Tibial artery (tissue), 4 donors: ENCODE measurements at regions not wholly inside any gene's neighbourhood (a gene's known extent, or its start where the extent isn't known, plus 50 kb on each side); places are given as distances from the start of the nearest gene placed in this dataset.
"Not testable (repeated sequence)": the region's sequence is repeated elsewhere in the genome, so short reads cannot be mapped to it uniquely, and the experiment has no call there.

Experiments
- DNase-seq, 2 donors: peaks; one replicate each; pipeline ENCODE4 v3.0.0-alpha.2; 2019
- H3K27ac ChIP-seq, 2 donors: fragments of 200-600 bp; sonication (generic) in 1 of 2; 1 replicate in 1 of 2; 2 replicates in 1 of 2; pipeline ENCODE4 v1.5.1; 2018 to 2019; ENCODE audit warnings: mild to moderate bottlenecking in 1 of 2
- H3K27me3 ChIP-seq, 2 donors: fragments of 200-600 bp; sonication (generic) in 1 of 2; one replicate each; pipeline versions ENCODE4 v1.5.1 to v1.6.0; 2016 to 2019
- H3K36me3 ChIP-seq, 3 donors: fragments of 200-600 bp; sonication (generic) in 2 of 3; one replicate each; pipeline ENCODE4 v1.5.1; 2016 to 2019; ENCODE audit warnings: mild to moderate bottlenecking in 2 of 3
- H3K4me1 ChIP-seq, 4 donors: fragments of 200-600 bp; sonication (generic) in 2 of 4; 1 replicate in 3 of 4; 2 replicates in 1 of 4; pipeline ENCODE4 v1.5.1; 2016 to 2019
- H3K4me3 ChIP-seq, 2 donors: fragments of 200-600 bp; sonication (generic) in 1 of 2; 1 replicate in 1 of 2; 2 replicates in 1 of 2; pipeline ENCODE4 v1.5.1; 2018 to 2019; ENCODE audit warnings: mild to moderate bottlenecking in 2 of 2
- H3K9me3 ChIP-seq, 3 donors: fragments of 200-600 bp; sonication (generic) in 1 of 3; one replicate each; pipeline ENCODE4 v1.5.1; 2016 to 2019
- intact Hi-C: fragments of 100-400 bp; cut with DNase I; formaldehyde crosslinking; loops from one replicate; pipeline ENCODE4 v1.15.0; 2023; ENCODE audit warnings: low total_unique reads
- TF ChIP-seq, protein P1 (sequence below), 2 experiments: fragments of 200-600 bp in 1 of 2; fragments of 450-650 bp in 1 of 2; IDR thresholded peaks; one replicate each; pipeline ENCODE4 v1.5.1; 2017 to 2019; ENCODE audit warnings: antibody characterized with exemption in 2 of 2, mild to moderate bottlenecking in 1 of 2, moderate library complexity in 1 of 2

DNA sequence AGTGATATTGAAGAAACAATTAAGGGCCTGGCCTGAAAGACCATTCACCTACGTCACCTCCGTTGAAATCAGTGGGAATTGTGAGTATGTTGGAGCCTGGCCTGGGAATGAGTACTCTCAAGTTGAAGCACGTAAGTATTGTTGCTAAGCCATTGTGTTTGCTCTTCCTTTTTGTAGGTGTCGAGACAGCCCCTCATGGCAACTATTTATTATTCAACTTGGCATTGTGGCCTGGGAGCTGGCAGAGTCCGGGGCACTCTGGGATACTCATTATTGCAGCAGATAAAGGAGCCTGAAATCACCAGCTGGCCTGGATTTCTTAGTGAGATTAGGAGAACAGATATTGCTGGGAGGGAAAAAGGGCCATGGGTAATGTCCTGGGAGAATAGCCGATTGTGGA, 147.4 kb downstream of the C12orf75 start:
- Histone ChIP-seq H3K36me3 (no peaks in the 10 kb centered on the region), H3K27ac (no peak overlapping the region), H3K4me3 (no peak overlapping the region), H3K4me1 (no peaks in the 10 kb centered on the region), H3K27me3 (no peaks in the 10 kb centered on the region), H3K9me3 (no peaks in the 10 kb centered on the region)
- intact Hi-C loops = no loop called here
- no peak for DNase-seq
- TF ChIP-seq, protein P1, sequence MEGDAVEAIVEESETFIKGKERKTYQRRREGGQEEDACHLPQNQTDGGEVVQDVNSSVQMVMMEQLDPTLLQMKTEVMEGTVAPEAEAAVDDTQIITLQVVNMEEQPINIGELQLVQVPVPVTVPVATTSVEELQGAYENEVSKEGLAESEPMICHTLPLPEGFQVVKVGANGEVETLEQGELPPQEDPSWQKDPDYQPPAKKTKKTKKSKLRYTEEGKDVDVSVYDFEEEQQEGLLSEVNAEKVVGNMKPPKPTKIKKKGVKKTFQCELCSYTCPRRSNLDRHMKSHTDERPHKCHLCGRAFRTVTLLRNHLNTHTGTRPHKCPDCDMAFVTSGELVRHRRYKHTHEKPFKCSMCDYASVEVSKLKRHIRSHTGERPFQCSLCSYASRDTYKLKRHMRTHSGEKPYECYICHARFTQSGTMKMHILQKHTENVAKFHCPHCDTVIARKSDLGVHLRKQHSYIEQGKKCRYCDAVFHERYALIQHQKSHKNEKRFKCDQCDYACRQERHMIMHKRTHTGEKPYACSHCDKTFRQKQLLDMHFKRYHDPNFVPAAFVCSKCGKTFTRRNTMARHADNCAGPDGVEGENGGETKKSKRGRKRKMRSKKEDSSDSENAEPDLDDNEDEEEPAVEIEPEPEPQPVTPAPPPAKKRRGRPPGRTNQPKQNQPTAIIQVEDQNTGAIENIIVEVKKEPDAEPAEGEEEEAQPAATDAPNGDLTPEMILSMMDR (IDR thresholded peaks at IDR 0.05) = no peak

DNA sequence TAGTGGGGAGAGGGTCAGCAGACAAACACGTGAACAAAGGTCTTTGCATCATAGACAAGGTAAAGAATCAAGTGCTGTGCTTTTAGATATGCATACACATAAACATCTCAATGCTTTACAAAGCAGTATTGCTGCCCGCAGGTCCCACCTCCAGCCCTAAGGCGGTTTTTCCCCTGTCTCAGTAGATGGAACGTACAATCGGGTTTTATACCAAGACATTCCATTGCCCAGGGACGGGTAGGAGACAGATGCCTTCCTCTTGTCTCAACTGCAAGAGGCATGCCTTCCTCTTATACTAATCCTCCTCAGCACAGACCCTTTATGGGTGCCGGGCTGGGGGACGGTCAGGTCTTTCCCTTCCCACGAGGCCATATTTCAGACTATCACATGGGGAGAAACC, 148.3 kb downstream of the C12orf75 start:
- H3K4me3 ChIP-seq, DNase-seq, H3K27me3 ChIP-seq, H3K36me3 ChIP-seq, H3K9me3 ChIP-seq, H3K27ac ChIP-seq, intact Hi-C loops, H3K4me1 ChIP-seq: not testable (repeated sequence)

GRCh38 chr12:105479710-105480109, 149.2 kb downstream of the C12orf75 start:
- Histone ChIP-seq H3K27me3 (no peaks in the 10 kb centered on the region), H3K4me3 (no peak overlapping the region), H3K4me1 (no peaks in the 10 kb centered on the region), H3K36me3 (no peaks in the 10 kb centered on the region), H3K27ac (no peak overlapping the region), H3K9me3 (no peaks in the 10 kb centered on the region)
- intact Hi-C loops = no loop called here
- TF ChIP-seq, protein P1 (IDR thresholded peaks at IDR 0.05) = no peak
- no peak for DNase-seq

- no peak for DNase-seq
- Histone ChIP-seq H3K4me1 (no peaks in the 10 kb centered on the region), H3K27me3 (no peaks in the 10 kb centered on the region), H3K9me3 (no peaks in the 10 kb centered on the region), H3K27ac (no peak overlapping the region), H3K4me3 (no peak overlapping the region), H3K36me3 (no peaks in the 10 kb centered on the region)
- intact Hi-C loops = no loop called here
- TF ChIP-seq, protein P1 (IDR thresholded peaks at IDR 0.05) = no peak
Measured at GRCh38 chr12:105480162-105480561, 149.7 kb downstream of the C12orf75 start.

- Histone ChIP-seq H3K27ac (no peak overlapping the region), H3K9me3 (no peaks in the 10 kb centered on the region), H3K4me1 (no peaks in the 10 kb centered on the region), H3K36me3 (no peaks in the 10 kb centered on the region), H3K27me3 (no peaks in the 10 kb centered on the region), H3K4me3 (no peak overlapping the region)
- no peak for DNase-seq
- TF ChIP-seq, protein P1 (IDR thresholded peaks at IDR 0.05) = no peak
- intact Hi-C loops = no loop called here
Measured at GRCh38 chr12:105481392-105482300, 151.2 kb downstream of the C12orf75 start.

GRCh38 chr12:105482951-105483350, 152.5 kb downstream of the C12orf75 start:
- H3K4me3 ChIP-seq = no peak overlapping the region
- intact Hi-C loops = no loop called here
- no peaks in the 10 kb centered on the region for H3K27me3 ChIP-seq
- no peaks in the 10 kb centered on the region for H3K9me3 ChIP-seq
- no peak for DNase-seq
- H3K36me3 ChIP-seq = no peaks in the 10 kb centered on the region
- no peak overlapping the region for H3K27ac ChIP-seq
- TF ChIP-seq, protein P1 (IDR thresholded peaks at IDR 0.05) = no peak
- no peaks in the 10 kb centered on the region for H3K4me1 ChIP-seq
